HL-60 (cell line): ENCODE measurements at regions not wholly inside any gene's neighbourhood (a gene's known extent, or its start where the extent isn't known, plus 50 kb on each side); places are given as distances from the start of the nearest gene placed in this dataset.

ENCODE experiments used
- CTCF ChIP-seq: IDR thresholded peaks from one replicate; pipeline ENCODE4 v1.5.1; 2011; ENCODE audit warnings: low read length, control low read depth, inconsistent platforms; ENCODE audit not compliant: insufficient read depth
- GABPA ChIP-seq: IDR thresholded peaks from 2 replicates; pipeline ENCODE4 v1.6.1; 2012; ENCODE audit warnings: low read depth
- POLR2AphosphoS5 ChIP-seq: IDR thresholded peaks from 2 replicates; pipeline ENCODE4 v1.6.1; 2012; ENCODE audit warnings: low read depth
- REST ChIP-seq: IDR thresholded peaks from 2 replicates; pipeline ENCODE4 v1.6.1; 2012; ENCODE audit warnings: low read depth; ENCODE audit not compliant: insufficient replicate concordance

GRCh38 chr16:86818671-86819532, 240.6 kb downstream of the FOXL1 start:
- no peak for TF ChIP-seq CTCF
- no peak for TF ChIP-seq POLR2AphosphoS5
- no peak for TF ChIP-seq REST
- TF ChIP-seq GABPA = no peak
